UCSD-AML1 (cell line): ENCODE measurements at regions not wholly inside any gene's neighbourhood (a gene's known extent, or its start where the extent isn't known, plus 50 kb on each side); places are given as distances from the start of the nearest gene placed in this dataset.

Experiments used
- DNase-seq: peaks from one replicate; lab custom pipeline; 2025; ENCODE audit not compliant: unreplicated experiment; lab: John Stamatoyannopoulos, UW

DNA sequence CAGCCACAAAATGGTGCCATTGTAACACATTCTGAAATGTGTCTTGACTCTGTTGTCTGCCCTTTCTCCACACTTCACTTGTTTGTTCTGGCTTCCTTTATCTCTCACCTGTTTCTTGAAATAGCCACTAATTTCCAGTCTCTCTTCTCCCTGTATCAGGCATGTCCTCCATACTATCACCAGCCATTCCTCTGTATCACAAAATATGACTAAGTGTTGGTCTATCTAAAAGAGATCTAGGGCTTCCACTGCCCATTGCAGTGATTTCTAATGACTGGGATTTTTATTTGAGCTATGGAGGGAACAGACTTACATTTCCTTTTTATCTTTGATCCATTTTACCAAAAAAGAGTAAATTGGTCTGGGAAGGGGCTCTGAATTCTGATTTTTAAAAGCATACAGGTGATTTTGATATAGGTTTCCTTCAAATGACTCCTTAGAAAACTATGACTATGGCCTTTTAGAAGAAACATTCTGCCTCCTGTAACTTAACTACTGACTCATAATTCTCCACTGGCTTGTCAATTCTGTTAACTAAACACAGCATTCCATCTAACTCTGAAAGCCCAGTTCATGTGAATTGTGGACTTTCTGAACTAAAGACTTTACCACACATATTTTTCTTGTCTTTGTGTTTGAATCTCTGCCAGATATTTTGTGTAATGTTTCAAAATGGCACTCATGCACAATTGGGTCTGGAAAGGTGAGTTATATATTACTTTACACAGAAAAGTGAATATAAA, 1121.4 kb downstream of the XPNPEP1 start:
- no peak for DNase-seq

DNA sequence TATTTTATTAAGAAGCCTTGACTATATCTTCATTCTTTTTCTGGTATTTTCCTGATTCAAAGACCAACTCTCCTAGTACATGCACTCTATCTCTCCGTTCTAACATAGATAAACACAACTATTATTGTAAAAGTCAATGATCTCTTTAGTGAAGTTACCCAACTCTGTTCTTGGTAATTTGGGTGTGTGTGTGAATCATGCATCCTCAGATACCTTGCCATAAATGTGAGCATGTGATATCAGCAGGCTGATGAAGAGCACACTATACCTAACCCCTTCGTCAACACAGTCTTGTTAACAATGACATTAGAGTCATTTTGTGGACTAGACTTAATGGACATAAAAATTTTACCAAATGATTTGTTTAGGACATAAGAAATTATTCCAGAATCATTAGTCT, 1122.1 kb downstream of the XPNPEP1 start:
- DNase-seq: no peak

DNA sequence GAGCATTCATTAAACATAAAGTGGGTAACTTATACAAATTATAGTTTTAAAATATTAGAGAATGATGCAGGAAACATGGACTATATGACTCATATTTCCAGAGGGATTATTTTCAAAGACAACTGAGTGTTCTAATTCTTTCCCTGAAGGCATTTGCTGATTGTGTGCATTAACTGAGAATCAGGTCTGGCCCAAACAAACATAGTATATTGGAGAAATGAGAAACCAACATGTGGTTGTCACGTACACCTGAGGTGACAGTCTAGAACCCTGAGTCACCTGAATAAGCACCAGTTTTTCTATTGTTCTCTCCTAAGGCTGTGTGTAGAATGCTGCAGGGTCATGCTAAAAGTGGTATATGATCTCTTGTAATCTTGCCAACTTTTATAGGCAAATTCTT, 1125.7 kb downstream of the XPNPEP1 start:
- no peak for DNase-seq

DNA sequence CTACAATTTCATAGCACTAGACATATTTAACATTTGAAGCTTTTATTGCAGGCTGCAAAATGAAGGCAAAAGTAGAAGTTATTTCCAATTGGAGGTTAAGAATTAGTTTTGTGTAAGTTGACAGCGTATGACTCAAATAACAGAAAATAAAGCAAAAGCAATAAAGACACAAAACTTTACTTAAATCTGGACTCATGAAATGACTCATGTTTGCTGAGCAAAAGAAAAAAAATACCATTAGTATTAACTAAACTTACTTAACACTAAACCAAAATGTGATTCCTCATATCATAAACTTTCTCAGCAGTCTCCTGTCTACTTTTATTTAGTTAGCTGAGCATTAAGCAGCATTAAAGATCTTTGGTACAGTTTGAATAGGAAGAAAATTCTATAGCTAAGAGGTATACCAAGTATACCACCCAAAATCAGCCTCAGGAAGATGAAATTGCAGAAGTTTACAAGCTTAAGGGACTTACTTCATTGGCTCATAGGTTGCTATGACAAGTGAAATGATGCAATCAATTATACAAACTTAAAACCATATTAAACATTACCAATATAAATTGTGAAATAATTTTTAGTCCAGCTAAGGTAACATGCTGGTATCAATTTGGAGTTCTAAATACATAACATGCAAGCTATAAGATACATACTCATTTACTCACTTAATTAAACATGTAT, 1131.4 kb downstream of the XPNPEP1 start:
- DNase-seq: no peak

DNA sequence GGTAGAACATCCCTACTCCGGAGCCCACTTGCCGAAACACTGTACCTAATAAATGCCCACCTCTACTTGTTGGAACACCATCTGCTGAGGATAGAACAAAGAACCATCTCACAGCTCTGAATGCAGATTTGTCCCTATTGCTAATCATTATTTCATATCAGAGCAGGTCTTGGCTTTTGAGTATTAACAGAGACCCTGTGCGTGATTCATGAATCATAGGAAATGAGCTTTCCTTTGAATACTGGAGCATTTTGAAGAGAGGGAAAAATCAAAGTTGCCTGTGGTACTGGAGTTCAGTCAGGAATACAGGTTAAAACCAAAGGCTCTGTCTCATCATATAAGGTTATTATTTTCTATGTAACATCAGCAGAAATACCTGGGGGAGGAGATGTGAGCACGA, 1132.3 kb downstream of the XPNPEP1 start:
- DNase-seq: no peak

DNA sequence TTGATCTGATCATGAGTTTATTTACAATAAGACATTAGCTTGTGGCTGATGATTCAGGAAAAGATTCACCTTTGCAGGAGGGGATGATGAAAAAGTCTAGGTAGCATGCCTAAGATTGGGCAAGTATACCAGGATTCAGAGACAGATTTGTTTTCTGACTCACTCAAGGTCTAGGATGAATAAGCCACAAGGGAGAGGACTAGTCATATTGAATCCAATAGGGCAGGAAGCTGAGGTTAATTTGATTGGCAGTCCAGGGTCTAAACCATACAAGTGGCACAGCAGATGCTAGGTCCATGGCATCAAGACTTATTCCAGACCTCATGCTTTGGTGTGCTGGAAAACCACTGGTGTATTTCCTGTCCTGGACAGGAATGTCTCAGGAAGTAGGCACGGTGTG, 1133.4 kb downstream of the XPNPEP1 start:
- no peak for DNase-seq

DNA sequence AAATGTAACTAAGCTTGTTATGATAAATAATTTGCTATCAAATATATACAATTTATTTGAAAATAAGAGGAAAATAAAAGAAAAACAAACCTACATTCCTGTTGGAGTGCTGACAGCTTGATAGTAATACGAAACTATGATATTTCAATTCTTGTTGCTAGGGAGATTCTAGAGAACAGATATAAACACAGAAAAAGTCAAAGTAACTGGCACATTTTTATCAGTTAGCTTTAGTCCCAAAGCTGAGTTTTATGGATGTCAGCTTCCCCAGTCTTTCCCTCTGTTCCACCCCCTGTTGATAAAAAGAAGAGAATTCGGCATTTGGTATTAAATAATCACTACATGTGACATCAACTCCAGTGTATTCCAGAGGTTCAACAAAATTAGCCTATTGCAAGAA, 1134.0 kb downstream of the XPNPEP1 start:
- no peak for DNase-seq

DNA sequence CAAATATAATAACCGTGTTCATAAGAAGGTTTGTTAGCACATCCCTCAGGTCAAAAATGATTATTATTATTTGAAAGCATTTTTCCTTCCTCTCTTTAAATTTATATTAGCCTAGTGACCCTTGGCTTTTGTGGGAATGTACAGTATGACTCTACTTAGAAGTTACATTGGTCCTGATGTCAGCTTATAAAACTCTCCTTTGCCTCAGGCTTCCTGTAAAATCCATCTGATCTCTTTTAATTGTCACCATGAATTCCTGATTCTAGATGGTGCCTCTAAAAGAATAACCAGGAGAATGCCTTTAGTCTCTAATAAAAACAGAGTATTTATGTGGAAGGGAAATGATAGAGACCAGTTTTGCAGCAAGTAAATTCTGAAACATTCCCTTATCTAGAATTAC, 1134.4 kb downstream of the XPNPEP1 start:
- DNase-seq: no peak

DNA sequence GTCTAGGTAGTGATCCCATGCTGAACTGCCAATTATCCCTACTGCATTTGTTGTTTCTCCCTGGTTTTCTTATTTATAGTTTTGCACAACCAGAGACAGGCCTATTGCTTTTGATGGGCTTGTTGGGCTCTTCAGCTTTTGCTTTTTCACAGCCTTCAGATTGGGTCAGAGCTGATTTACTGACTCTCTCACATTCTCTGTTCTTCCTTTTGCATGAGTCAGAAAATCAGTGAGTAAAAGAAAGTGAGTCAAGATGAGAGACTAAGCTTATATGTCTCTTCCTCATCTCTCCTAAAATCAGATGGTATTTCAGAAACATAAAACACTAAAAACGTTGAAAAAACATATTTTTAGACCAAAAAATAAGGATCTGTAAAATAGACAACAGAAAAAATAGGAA, 1135.4 kb downstream of the XPNPEP1 start:
- no peak for DNase-seq

DNA sequence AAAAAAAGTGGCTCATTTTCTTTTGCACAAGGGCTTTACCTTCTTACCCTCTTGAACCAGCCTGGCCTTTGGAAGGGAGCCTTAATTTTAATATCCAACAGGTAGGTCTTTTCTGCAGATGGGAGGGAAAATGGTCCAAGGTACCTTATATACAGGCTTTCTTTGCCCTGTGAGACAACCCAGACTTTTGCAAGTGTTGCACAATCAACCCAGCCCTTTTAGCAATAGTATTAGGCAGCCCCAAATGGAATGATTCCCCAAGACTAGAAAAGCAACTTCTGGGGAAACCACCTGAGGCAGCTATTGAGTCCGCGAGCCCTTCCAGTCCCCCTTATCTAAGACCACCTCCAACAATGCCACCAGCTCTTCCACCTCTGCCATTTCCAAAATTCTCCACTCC, 1138.3 kb downstream of the XPNPEP1 start:
- no peak for DNase-seq

DNA sequence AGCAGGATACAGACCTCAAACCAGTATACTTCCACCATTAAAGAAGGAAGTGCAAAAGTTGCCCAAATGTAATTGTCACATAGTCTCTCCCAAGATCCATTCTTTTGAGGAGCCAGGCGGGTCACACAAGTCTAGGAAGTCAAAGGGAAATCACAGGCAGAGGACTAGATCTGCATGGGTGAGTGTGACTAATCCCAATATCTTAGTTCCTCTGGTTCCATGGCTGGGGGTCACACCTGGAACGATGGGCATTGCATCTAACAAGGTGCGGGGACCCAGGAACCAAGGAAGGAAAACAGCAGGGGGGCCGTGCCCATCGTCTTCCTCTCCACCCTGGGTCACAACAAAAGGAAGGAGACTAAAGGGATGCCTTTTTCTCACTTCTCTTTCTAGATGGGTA, 1138.8 kb downstream of the XPNPEP1 start:
- no peak for DNase-seq

DNA sequence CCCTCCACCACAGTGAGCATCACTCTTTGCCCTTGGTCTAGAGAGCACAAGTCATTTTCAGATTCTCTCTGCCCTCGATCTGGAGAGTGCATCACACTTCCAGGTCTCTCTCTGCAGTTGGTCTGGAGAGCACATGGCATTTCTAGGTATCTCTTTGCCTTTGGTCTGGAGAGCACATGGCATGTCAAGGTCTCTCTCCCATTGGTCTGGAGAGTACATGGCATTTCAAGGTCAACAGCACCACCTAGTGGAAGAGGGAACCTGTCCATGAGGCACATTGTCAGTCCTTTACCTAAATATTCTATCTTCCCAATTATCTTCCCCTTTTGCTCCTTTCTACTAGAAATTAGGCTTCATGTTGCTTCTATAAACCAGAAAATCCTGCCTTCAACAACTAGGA, 1139.4 kb downstream of the XPNPEP1 start:
- peak; percentile 10 for DNase-seq

DNA sequence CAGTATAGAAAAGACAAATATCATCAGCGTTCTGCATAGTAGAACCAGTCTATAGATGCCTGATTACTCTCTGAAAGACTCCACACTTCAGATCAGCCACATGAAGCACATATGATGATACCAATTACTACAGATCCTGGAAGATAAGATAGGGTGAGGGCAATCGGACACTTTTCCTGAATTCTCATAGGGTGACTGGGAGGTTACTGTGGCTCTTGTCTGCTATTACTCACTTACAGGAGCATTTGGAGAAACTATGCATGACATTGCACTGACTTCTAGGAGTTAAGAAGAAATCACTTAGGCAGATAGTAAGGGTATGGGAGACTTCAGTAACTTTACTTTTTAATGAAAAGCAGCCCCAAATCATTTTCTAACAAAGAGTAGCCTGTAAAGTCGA, 1140.9 kb downstream of the XPNPEP1 start:
- DNase-seq: no peak

DNA sequence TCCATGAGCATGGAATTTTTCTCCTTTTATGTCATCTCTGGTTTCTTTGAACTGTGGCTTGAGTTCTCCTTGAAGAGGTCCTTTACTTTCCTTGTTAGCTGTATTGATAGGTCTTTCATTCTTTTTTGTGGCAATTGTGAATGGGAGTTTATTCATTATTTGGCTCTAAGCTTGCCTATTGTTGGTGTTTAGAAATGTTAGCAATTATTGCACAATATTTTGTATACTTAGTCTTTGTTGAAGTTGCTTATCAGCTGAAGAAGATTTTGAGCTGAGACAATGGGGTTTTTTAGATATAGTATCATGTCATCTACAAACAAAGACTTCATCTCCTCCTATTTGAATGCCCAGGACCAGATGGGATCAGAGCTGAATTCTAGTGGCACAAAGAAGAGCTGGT, 1143.8 kb downstream of the XPNPEP1 start:
- no peak for DNase-seq

DNA sequence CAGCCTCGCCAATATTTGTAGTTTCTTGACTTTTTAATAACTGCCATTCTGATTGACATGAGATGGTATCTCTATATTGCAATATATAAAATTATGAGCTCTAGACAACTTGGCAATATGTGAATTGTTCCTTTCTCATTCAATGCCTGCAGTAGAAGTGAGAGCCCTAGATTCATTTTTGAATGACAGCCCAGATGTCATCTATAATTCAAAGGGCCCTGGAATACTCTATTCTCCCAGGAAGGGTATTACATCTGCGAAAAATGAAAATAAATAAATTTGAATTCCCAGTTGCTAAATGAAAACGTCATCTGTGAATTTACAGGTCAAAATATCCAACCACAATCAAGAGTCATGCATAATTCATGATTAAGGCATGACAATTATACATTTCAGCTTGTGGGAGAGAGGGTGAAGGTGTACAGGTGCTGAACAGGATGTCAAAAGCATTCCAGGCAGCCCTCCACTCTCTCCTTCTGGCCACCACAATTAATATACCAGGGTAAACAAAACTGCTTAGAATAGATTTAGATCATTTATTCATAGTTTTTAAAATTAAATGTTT, 1147.3 kb downstream of the XPNPEP1 start:
- DNase-seq: no peak

DNA sequence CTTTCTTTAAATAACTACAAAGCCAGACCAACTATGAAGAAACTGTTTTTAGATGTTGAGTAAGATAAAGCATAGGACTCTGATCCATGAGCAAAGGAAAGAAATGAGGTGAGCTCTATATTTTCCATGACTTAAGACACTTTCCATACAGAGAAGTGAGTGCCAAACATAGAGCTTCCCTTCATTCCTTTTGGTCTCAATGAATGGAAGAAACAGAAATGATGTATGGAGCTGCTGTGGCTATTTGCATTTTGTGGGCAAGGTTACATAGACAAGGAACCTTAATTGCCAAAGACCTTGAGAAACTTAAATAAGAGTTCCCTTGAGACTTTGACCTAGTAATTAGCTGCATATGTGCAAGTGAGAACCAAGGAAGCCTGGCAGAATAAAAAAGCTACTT, 1152.2 kb downstream of the XPNPEP1 start:
- no peak for DNase-seq

DNA sequence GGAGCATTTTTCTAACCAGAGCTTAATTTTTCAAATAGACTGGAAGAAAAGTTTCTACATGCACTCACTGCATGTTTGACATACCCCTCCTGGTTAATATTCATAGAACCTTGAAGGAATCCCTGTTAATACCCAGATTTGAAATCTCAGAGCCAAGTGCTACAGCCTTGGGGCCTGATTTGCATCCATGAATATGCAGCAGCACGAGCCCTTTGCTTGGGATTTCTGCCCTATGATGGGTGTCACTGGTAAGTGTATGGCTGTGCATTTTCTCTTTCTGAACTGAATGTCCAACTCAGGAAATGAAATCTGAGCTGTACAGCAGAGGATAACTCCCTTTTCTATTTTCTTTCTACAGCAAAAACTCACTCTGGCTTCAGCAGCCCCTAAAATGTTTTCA, 1157.5 kb downstream of the XPNPEP1 start:
- DNase-seq: no peak

DNA sequence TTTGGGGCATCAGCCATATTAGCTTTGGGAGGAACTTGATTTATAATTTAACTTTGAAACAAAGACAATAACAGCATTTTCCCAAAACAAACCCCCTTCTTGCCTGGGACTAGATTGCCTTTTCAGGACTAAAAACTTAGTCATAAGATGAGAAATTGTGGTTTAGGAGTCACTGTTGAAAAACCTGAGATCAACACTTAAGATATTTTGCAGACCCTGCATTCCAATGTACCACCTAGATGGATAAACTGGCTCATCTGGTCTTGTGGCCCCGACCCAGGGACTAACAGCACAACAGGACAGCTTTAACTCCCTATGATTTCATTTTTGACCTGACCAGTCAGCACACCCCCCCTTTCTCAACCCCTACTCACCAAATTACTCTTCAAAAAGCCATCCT, 1165.4 kb downstream of the XPNPEP1 start:
- no peak for DNase-seq

DNA sequence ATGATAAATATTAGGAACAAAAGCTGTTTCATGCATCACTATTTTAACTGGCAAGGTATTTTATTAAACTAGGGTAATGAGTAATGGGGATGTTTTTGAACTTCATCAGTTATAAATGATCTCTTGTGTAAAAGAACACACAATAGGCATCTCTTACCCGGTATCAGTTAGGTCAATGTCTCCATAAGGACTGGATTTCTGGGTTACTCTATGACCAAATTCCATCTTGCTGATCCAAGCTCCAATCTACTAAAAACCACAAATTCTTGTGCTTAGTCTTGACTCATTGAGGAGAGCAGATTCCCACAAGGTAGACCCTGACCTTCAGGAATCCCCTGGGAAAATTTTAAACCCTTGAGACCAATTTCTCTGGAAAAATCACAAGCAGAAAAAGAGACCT, 1167.7 kb downstream of the XPNPEP1 start:
- no peak for DNase-seq

DNA sequence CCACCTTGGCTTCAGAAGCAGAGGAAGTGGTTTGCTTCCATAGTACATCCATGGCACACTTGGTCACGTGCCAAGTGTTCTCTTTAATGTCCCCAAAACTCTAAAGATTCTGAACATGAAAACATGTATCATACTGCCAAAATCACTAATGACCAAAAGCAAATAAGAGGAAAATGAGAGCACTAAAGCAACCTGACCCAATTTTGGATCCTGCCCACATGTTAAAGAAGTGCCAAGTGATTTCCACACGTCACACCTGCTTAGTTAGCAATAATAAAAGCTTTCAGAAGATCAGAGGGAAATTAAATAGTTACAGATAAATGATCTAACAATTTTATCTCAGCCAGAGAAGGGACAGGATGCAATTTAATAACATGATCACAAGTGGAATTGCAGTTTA, 1170.0 kb downstream of the XPNPEP1 start:
- DNase-seq: no peak

DNA sequence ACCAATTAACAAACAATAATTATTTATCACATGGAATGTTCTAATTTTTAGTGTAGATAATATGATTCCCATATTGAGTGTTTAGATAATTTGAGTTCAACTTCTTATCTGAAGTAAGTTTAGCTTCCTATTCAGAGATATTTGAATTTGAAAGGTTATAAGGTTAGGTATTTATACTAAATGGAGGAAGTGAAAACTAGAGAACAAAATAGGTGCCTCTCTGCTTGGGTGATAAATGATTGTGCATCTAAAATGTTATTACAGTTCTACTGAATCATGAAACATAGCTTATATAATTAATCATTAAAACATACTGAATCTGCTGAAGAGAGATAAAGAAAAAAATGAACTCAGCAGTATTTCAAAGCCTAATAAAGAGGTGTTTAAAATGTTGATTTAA, 1174.3 kb downstream of the XPNPEP1 start:
- no peak for DNase-seq

DNA sequence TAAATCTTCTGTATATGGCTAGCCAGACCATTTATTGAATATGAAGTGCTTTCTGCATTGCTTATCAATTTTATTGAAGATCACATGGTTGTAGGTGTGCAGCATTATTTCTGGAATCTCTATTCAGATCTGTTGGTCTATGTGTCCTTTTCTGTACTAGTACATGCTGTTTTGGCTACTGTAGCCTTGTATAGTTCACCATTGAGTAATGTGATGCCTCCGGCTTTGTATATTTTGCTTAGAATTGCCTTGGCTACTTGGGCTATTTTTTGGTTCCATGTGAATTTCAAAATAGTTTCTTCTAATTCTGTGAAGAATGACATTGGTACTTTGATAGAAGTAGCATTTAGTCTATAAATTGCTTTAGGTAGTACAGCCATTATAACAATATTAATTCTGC, 1187.2 kb downstream of the XPNPEP1 start:
- no peak for DNase-seq

DNA sequence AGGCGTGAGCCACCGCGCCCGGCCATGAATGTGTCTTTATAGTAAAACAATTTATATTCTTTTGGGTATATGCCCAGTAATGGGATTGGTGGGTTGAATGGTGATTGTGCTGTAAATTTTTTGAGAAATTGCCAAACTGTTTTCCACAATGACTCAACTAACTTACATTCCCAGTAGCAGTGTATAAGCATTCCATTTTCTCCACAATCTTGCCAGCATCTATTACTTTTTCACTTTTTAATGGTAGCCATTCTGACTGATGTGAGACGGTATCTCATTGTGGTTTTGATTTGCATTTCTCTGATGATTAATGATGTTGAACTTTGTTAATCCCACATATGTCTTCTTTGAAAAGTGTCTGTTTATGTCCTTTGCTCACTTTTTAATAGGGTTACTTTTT, 1187.9 kb downstream of the XPNPEP1 start:
- DNase-seq: no peak
